ENCODE measurements at regions not wholly inside any gene's neighbourhood (a gene's known extent, or its start where the extent isn't known, plus 50 kb on each side); places are given as distances from the start of the nearest gene placed in this dataset.

DNA sequence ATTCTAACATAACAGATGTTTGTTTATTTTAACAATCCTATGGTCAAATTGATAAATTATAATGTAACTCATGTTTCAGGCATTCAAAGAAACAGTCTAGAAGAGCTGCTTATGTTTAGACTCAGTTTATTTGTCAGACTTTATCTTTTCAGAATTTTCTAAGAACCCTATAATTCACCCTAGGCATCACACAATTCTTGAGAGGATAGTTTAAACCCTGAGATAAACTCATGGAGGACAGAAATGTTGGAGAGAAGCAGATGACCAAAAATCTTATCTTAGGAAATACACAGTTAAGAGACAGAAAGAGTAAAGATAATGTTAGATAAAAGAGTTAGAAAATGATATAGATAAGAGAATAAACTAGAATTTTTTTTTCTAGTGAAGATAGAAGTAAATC lies 1185.7 kb upstream of the SLC10A2 start:
- TF ChIP-seq, protein P1, sequence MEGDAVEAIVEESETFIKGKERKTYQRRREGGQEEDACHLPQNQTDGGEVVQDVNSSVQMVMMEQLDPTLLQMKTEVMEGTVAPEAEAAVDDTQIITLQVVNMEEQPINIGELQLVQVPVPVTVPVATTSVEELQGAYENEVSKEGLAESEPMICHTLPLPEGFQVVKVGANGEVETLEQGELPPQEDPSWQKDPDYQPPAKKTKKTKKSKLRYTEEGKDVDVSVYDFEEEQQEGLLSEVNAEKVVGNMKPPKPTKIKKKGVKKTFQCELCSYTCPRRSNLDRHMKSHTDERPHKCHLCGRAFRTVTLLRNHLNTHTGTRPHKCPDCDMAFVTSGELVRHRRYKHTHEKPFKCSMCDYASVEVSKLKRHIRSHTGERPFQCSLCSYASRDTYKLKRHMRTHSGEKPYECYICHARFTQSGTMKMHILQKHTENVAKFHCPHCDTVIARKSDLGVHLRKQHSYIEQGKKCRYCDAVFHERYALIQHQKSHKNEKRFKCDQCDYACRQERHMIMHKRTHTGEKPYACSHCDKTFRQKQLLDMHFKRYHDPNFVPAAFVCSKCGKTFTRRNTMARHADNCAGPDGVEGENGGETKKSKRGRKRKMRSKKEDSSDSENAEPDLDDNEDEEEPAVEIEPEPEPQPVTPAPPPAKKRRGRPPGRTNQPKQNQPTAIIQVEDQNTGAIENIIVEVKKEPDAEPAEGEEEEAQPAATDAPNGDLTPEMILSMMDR (conservative IDR thresholded peaks at IDR 0.05; ENCODE audit: low read depth, low read length), result no peak
- DNase-seq (ENCODE audit: low read depth), result no peak
- H3K4me3 ChIP-seq (ENCODE audit: low read depth, low read length), result no peak overlapping the region

DNA sequence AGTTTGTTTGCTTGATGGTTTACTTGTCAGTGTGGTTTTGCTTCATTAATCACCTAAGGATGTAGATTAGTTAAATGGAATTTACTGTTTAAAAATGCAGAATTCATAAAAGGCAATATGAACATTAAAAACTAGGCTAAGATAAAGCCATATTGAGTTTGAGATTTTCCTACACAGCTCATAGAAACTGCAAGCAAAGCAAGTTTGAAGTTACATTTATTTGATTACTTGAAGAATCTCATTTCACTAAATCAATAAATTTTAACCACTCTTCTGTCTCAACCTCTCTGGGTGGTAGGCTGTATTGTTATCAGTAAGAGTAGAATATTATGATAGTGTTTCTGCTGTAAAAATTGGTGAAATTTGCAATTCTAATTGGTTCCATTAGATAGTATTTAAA lies 1180.7 kb upstream of the SLC10A2 start:
- TF ChIP-seq, protein P1 (conservative IDR thresholded peaks at IDR 0.05; ENCODE audit: low read depth, low read length), result no peak
- no peak for DNase-seq (ENCODE audit: low read depth)
- H3K4me3 ChIP-seq (ENCODE audit: low read depth, low read length), result no peak overlapping the region

DNA sequence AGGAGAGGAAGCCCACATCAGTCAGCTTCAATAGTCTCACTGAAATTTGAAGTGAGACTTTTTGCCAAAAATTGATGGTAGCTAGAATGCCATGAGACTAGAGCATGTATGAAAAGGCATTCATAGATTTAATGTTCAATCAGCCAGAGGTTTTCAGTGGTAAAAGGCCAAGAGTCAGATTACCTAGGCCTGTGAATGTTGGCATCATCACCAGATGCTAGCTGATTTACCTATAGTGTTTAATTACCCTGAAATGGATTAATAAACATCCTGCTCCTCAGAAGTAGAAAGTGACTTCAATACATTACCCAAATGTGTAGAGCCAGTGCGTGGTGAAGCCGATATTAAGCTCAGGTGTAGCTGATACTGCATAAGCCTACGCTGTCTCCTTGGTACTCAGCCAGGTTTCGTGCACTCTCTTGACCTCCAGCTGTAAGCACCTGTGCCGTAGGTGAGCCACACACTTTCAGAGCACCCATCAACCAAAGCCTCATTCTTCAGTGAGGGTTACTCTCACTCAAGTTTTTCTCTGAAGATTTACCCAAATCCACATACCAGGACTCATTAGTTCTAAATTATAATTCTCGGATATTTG lies 1140.3 kb upstream of the SLC10A2 start:
- TF ChIP-seq, protein P1 (conservative IDR thresholded peaks at IDR 0.05; ENCODE audit: low read depth, low read length), result no peak
- no peak for DNase-seq (ENCODE audit: low read depth)
- no peak overlapping the region for H3K4me3 ChIP-seq (ENCODE audit: low read depth, low read length)

DNA sequence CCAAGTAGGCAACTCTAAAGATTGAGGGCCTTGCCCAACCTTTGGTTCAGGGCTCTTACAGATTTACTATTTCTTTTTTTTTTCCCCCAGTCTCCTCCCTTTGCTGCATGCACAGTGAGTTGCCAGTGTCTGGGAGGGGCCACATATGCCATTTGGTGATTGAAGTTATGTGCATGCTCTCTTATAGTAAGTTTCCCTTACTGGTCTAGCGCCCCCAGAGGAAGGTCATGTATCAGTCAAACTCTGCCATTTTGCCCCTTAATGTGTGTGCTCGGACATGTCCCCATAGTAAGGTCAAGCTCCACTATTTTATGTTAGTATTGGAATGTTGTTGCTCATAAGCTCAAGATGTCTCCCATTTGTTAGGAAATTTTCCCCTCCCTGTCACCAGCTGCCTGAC lies 1138.0 kb upstream of the SLC10A2 start:
- no peak overlapping the region for H3K4me3 ChIP-seq (ENCODE audit: low read depth, low read length)
- TF ChIP-seq, protein P1 (conservative IDR thresholded peaks at IDR 0.05; ENCODE audit: low read depth, low read length), result peak; percentile 23
- no peak for DNase-seq (ENCODE audit: low read depth)

DNA sequence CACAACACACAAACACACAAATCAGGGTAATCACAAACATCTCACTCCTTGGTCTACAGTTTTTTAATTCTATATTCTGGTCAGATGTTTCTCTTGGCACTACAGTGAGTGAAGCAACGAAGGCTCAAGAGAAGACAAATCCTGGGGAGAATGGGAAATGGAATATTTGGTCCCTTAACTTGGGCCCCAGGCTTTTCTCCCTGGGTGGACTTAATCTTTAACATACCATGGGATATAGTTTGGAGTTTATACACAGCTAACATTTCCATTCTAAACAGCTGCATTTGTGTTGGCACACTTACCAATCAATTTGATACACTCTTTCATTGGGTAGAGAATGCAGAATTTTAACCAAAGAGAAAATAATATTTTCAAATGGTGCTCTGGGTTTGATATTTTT lies 1132.6 kb upstream of the SLC10A2 start:
- TF ChIP-seq, protein P1 (conservative IDR thresholded peaks at IDR 0.05; ENCODE audit: low read depth, low read length), result no peak
- H3K4me3 ChIP-seq (ENCODE audit: low read depth, low read length), result no peak overlapping the region
- no peak for DNase-seq (ENCODE audit: low read depth)

DNA sequence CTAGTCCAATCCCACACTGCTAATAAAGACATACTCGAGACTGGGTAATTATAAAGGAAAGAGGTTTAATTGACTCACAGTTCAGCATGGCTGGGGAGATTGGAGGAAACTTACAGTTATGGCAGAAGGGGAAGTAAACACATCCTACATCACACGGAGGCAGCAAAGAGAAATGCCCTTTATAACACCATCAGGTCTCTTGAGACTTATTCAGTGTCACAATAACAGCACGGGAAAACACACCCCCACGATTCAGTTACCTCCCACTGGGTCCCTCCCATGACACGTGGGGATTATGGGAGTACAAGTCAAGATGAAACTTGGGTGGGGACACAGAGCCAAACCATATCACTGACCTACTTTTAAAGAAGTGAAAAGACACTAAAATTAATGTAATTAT lies 1130.4 kb upstream of the SLC10A2 start:
- H3K4me3 ChIP-seq (ENCODE audit: low read depth, low read length), result no peak overlapping the region
- DNase-seq (ENCODE audit: low read depth), result no peak
- TF ChIP-seq, protein P1 (conservative IDR thresholded peaks at IDR 0.05; ENCODE audit: low read depth, low read length), result no peak

DNA sequence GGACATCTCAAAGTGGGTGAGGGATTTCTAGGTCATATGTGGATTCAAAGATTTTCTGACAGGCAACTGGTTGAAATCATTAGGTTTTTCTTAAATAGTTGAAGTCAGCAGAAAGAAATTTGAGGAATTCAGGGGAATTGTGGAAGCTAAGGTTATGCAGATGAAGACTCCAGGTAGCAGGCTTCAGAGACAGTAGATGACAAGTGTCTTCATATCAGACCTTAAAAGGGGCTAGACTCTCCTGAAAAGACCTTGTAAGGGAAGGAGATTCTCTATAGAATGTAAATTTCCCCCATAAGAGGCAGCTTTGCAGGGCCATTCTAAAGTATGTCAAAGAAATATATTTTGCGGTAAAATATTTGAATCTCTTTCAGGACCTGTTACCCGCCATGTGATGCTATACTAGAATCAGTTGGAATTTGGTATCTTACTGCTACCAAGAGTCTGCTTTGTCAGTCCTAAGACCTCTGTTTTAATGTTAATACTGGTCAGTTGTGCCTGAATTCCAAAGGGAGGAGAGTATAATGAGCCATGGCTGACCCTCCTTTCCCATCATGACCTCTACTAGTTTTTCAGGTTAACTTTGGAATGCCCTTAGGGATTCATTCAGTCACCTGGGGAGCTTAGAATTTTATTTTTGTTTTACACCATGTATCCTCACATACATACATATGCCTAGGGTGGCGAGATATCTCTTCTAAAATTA lies 1115.5 kb upstream of the SLC10A2 start:
- H3K4me3 ChIP-seq (ENCODE audit: low read depth, low read length), result no peak overlapping the region
- no peak for DNase-seq (ENCODE audit: low read depth)
- TF ChIP-seq, protein P1 (conservative IDR thresholded peaks at IDR 0.05; ENCODE audit: low read depth, low read length), result no peak
